ENCODE measurements at regions not wholly inside any gene's neighbourhood (a gene's known extent, or its start where the extent isn't known, plus 50 kb on each side); places are given as distances from the start of the nearest gene placed in this dataset.
"Not testable (repeated sequence)": the region's sequence is repeated elsewhere in the genome, so short reads cannot be mapped to it uniquely, and the experiment has no call there.

DNA sequence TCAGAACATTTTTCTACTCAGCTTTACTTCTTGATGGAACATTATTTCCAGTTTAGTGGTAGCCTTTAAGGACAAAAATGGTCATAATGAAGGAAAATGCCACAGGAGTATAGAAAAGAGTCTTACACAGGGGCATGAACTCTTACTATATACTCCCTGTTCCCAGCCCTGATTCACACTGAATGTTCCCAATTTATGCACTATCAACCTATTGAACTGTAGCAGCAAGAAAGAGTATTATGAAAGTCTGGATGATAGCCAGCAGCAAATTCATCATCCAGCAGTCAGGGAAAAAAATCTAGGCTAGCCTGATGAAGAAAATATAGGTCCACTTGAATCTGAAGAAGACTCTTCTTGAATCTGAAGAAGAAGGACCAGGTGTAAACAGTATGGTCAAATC, 1170.3 kb upstream of the CHAC2 start:
- Histone ChIP-seq H3K4me1 (no peaks in the 10 kb centered on the region), H3K36me3 (no peaks in the 10 kb centered on the region), H3K27me3 (no peaks in the 10 kb centered on the region), H3K27ac (no peak overlapping the region), H3K9me3 (no peaks in the 10 kb centered on the region), H3K4me3 (no peak overlapping the region)
- TF ChIP-seq, protein P1, sequence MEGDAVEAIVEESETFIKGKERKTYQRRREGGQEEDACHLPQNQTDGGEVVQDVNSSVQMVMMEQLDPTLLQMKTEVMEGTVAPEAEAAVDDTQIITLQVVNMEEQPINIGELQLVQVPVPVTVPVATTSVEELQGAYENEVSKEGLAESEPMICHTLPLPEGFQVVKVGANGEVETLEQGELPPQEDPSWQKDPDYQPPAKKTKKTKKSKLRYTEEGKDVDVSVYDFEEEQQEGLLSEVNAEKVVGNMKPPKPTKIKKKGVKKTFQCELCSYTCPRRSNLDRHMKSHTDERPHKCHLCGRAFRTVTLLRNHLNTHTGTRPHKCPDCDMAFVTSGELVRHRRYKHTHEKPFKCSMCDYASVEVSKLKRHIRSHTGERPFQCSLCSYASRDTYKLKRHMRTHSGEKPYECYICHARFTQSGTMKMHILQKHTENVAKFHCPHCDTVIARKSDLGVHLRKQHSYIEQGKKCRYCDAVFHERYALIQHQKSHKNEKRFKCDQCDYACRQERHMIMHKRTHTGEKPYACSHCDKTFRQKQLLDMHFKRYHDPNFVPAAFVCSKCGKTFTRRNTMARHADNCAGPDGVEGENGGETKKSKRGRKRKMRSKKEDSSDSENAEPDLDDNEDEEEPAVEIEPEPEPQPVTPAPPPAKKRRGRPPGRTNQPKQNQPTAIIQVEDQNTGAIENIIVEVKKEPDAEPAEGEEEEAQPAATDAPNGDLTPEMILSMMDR (IDR thresholded peaks at IDR 0.05) = no peak
- TF ChIP-seq POLR2A (IDR thresholded peaks at IDR 0.05) = no peak
- DNase-seq = no peak

DNA sequence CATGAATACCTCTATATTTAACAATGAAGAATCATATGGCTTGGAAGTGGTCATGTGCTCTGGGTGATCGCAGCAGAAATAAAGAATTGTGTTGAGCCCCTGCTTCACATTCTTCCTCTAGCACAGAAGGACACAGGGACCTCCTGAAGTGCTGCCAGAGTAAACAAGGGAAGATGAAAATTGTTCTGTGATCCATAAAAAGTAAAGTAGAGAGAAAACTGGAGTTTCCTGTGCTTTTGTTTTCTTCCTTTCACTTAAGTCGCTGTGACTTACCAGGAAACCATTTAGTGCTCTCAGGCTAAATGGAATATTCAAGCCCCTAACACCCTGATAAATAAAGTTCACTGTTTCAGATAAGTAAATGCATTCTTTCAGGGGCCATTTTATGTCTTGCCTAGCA, 1173.6 kb upstream of the CHAC2 start:
- TF ChIP-seq POLR2A (IDR thresholded peaks at IDR 0.05) = no peak
- TF ChIP-seq, protein P1 (IDR thresholded peaks at IDR 0.05) = no peak
- H3K4me1 ChIP-seq = no peaks in the 10 kb centered on the region
- H3K36me3 ChIP-seq = no peaks in the 10 kb centered on the region
- DNase-seq = no peak
- H3K27ac ChIP-seq = no peak overlapping the region
- no peaks in the 10 kb centered on the region for H3K27me3 ChIP-seq
- H3K4me3 ChIP-seq = no peak overlapping the region
- no peaks in the 10 kb centered on the region for H3K9me3 ChIP-seq

GRCh38 chr2:52584071-52584470, 1183.5 kb upstream of the CHAC2 start:
- H3K4me3 ChIP-seq, H3K36me3 ChIP-seq, H3K27me3 ChIP-seq, DNase-seq, H3K4me1 ChIP-seq, H3K9me3 ChIP-seq, H3K27ac ChIP-seq: not testable (repeated sequence)

DNA sequence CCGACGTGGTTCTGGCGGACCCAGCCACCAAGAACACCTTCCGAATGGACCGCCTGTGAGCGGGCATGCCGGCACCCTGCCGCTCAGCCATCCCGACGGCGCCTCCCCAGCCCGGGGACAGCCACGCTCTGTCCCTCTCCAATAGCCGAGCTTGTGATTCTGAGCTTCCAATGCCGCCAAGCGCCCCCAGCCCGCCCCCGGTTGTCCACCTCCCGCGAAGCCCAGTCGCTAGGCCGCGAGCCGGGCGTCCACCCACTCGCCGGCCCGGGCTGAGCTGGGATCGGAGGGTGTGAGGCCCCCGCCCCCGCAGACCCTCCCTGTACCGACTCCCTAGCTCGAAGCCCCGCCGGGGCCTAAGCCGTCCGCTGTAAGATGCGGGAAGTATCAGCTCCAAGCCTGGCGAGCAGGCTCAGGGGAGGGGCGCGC, 1195.1 kb upstream of the CHAC2 start:
- H3K4me1 ChIP-seq = no peaks in the 10 kb centered on the region
- peak in 1 of 3 donors; percentile 26 for DNase-seq
- TF ChIP-seq POLR2A (IDR thresholded peaks at IDR 0.05) = no peak
- TF ChIP-seq, protein P1 (IDR thresholded peaks at IDR 0.05) = no peak
- H3K27ac ChIP-seq = no peak overlapping the region
- no peak overlapping the region for H3K4me3 ChIP-seq
- peaks cover 0 to 11% (median 3%) of the 10 kb centered on the region in 4 donors for H3K9me3 ChIP-seq
- no peaks in the 10 kb centered on the region for H3K36me3 ChIP-seq
- no peaks in the 10 kb centered on the region for H3K27me3 ChIP-seq

- Histone ChIP-seq H3K27me3 (no peaks in the 10 kb centered on the region), H3K4me3 (no peak overlapping the region), H3K9me3 (peaks cover 0 to 11% (median 3%) of the 10 kb centered on the region in 4 donors), H3K27ac (no peak overlapping the region), H3K36me3 (no peaks in the 10 kb centered on the region), H3K4me1 (no peaks in the 10 kb centered on the region)
- peak in 1 of 3 donors; percentile 39 for DNase-seq
- TF ChIP-seq, protein P1 (IDR thresholded peaks at IDR 0.05) = no peak
- TF ChIP-seq POLR2A (IDR thresholded peaks at IDR 0.05) = no peak
Observed at GRCh38 chr2:52571380-52572347, 1195.9 kb upstream of the CHAC2 start.

DNA sequence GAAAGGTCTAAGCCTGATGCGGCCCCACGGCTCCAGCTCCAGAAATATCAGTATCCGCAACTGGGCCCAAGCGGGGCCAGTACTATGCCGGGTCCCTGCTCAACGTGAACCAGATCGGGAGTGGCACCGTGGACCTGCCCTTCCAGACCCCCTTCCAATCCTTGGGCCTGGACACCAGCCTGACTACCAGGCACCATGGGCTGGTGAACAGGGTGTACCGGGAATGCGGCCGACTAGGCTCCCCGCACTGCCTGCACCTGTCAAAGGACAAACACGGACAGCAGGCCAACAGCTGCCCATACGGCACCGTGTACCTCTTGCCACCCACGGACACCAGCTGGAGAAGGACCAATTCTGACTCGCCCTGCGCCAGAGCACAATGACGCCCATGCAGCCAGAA, 1196.9 kb upstream of the CHAC2 start:
- Histone ChIP-seq H3K4me3 (no peak overlapping the region), H3K36me3 (no peaks in the 10 kb centered on the region), H3K4me1 (no peaks in the 10 kb centered on the region), H3K9me3 (peaks cover 0 to 11% (median 3%) of the 10 kb centered on the region in 4 donors), H3K27me3 (no peaks in the 10 kb centered on the region), H3K27ac (no peak overlapping the region)
- peak in 1 of 3 donors; percentile 32 for DNase-seq
- TF ChIP-seq, protein P1 (IDR thresholded peaks at IDR 0.05) = no peak
- TF ChIP-seq POLR2A (IDR thresholded peaks at IDR 0.05) = no peak

All from Peyer's patch (tissue), 4 donors.